PFSK-1 (cell line): ENCODE measurements at regions not wholly inside any gene's neighbourhood (a gene's known extent, or its start where the extent isn't known, plus 50 kb on each side); places are given as distances from the start of the nearest gene placed in this dataset.

Experiments used
- FOXP2 ChIP-seq: optimal IDR thresholded peaks from 2 replicates; pipeline ENCODE3; 2011; ENCODE audit warnings: borderline replicate concordance, control low read depth, inconsistent platforms; ENCODE audit not compliant: insufficient read depth; ENCODE audit errors: extremely low read length, extremely low read depth
- POLR2AphosphoS5 ChIP-seq: IDR thresholded peaks from 2 replicates; pipeline ENCODE4 v1.6.1; 2012; ENCODE audit warnings: low read depth, mild to moderate bottlenecking, control low read depth, low read length, moderate library complexity
- SIN3A ChIP-seq: IDR thresholded peaks from 2 replicates; pipeline ENCODE4 v1.6.1; 2012; ENCODE audit warnings: mild to moderate bottlenecking, low read length, moderate library complexity, borderline replicate concordance; ENCODE audit not compliant: insufficient read depth
- TAF1 ChIP-seq: IDR thresholded peaks from 2 replicates; pipeline ENCODE4 v1.6.1; 2012; ENCODE audit warnings: low read length, control low read depth, borderline replicate concordance; ENCODE audit not compliant: insufficient read depth
- TF ChIP-seq, protein P1 (sequence below), 2 experiments: IDR thresholded peaks; 2 replicates each; pipeline versions ENCODE4 v1.6.1 to v1.8.0; 2011 to 2012; ENCODE audit warnings: low read depth in 2 of 2, low read length in 2 of 2, control low read depth in 1 of 2, inconsistent platforms in 1 of 2, mild to moderate bottlenecking in 1 of 2, moderate library complexity in 1 of 2; ENCODE audit not compliant: insufficient read depth in 1 of 2

DNA sequence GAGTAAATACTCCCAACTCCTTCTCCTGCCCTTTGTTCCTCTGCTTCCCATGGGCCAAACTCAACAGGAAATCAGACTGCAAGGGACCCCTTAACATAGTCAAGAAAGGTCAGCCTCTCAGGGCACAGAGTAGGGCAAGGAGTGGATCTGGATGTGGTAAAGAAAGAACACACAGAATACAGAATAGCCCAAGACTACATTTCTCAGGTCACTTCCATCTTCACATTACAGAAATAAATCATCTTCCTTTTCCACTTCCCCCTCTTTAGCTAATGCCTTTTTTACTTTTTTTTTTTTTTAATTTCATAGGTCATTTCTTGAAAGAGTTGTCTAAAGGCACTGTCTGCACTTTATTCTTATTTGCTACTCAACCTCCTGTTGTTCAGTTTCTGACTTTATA lies 558.3 kb downstream of the TNS1 start:
- TF ChIP-seq POLR2AphosphoS5, result no peak
- no peak for TF ChIP-seq FOXP2
- TF ChIP-seq TAF1, result no peak
- TF ChIP-seq, protein P1, sequence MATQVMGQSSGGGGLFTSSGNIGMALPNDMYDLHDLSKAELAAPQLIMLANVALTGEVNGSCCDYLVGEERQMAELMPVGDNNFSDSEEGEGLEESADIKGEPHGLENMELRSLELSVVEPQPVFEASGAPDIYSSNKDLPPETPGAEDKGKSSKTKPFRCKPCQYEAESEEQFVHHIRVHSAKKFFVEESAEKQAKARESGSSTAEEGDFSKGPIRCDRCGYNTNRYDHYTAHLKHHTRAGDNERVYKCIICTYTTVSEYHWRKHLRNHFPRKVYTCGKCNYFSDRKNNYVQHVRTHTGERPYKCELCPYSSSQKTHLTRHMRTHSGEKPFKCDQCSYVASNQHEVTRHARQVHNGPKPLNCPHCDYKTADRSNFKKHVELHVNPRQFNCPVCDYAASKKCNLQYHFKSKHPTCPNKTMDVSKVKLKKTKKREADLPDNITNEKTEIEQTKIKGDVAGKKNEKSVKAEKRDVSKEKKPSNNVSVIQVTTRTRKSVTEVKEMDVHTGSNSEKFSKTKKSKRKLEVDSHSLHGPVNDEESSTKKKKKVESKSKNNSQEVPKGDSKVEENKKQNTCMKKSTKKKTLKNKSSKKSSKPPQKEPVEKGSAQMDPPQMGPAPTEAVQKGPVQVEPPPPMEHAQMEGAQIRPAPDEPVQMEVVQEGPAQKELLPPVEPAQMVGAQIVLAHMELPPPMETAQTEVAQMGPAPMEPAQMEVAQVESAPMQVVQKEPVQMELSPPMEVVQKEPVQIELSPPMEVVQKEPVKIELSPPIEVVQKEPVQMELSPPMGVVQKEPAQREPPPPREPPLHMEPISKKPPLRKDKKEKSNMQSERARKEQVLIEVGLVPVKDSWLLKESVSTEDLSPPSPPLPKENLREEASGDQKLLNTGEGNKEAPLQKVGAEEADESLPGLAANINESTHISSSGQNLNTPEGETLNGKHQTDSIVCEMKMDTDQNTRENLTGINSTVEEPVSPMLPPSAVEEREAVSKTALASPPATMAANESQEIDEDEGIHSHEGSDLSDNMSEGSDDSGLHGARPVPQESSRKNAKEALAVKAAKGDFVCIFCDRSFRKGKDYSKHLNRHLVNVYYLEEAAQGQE (IDR thresholded peaks at IDR 0.05; ENCODE audit: insufficient read depth in 1 of 2, low read depth in 2 of 2, low read length in 2 of 2), result no peak
- no peak for TF ChIP-seq SIN3A
